Lower lobe of right lung (tissue), 2 donors: ENCODE measurements at regions not wholly inside any gene's neighbourhood (a gene's known extent, or its start where the extent isn't known, plus 50 kb on each side); places are given as distances from the start of the nearest gene placed in this dataset.
A peak's percentile ranks its signal among the peaks of the same experiment; 100 is the strongest.

ENCODE experiments used
- ATAC-seq, 2 donors: fragments of 200-7000 bp; cut with Tn5 transposase; one replicate each; pipeline ENCODE4 v1.9.1; 2020 to 2022; ENCODE audit warnings: mild to moderate bottlenecking in 2 of 2, moderate library complexity in 2 of 2
- DNase-seq: peaks from one replicate; pipeline ENCODE4 v3.0.0-alpha.2; 2020
- H3K27ac ChIP-seq: fragments of 200-600 bp; one replicate; pipeline ENCODE4 v1.8.0; 2022
- H3K27me3 ChIP-seq: fragments of 200-600 bp; one replicate; pipeline ENCODE4 v1.8.0; 2022; ENCODE audit warnings: low read depth
- H3K36me3 ChIP-seq: fragments of 200-600 bp; one replicate; pipeline ENCODE4 v1.8.0; 2022; ENCODE audit warnings: mild to moderate bottlenecking
- H3K4me1 ChIP-seq: fragments of 200-600 bp; one replicate; pipeline ENCODE4 v1.8.0; 2022
- H3K4me3 ChIP-seq: fragments of 200-600 bp; one replicate; pipeline ENCODE4 v1.8.0; 2022; ENCODE audit warnings: mild to moderate bottlenecking
- H3K9me3 ChIP-seq: fragments of 200-600 bp; one replicate; pipeline ENCODE4 v1.8.0; 2022
- intact Hi-C: fragments of 100-400 bp; cut with DNase I; formaldehyde crosslinking; loops from one replicate; pipeline ENCODE4 v1.11.0; 2022
- TF ChIP-seq, protein P1 (sequence below): fragments of 200-600 bp; IDR thresholded peaks from one replicate; pipeline ENCODE4 v1.8.0; 2022; ENCODE audit warnings: antibody characterized with exemption, mild to moderate bottlenecking
- donor health status: DM: no; HTN: yes; CAD: no; lungs with severe emphysema.

- Histone ChIP-seq H3K27ac (peak overlapping the region; percentile 73), H3K36me3 (no peaks in the 10 kb centered on the region), H3K4me1 (peaks cover 18% of the 10 kb centered on the region), H3K27me3 (no peaks in the 10 kb centered on the region), H3K9me3 (no peaks in the 10 kb centered on the region), H3K4me3 (no peak overlapping the region)
- ATAC-seq, result no peak
- no peak for DNase-seq
- TF ChIP-seq, protein P1, sequence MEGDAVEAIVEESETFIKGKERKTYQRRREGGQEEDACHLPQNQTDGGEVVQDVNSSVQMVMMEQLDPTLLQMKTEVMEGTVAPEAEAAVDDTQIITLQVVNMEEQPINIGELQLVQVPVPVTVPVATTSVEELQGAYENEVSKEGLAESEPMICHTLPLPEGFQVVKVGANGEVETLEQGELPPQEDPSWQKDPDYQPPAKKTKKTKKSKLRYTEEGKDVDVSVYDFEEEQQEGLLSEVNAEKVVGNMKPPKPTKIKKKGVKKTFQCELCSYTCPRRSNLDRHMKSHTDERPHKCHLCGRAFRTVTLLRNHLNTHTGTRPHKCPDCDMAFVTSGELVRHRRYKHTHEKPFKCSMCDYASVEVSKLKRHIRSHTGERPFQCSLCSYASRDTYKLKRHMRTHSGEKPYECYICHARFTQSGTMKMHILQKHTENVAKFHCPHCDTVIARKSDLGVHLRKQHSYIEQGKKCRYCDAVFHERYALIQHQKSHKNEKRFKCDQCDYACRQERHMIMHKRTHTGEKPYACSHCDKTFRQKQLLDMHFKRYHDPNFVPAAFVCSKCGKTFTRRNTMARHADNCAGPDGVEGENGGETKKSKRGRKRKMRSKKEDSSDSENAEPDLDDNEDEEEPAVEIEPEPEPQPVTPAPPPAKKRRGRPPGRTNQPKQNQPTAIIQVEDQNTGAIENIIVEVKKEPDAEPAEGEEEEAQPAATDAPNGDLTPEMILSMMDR, result no peak
- intact Hi-C loops, result no loop called here
Measured at GRCh38 chr2:102083393-102083703, 59.2 kb upstream of the IL1R1 start.

GRCh38 chr2:102084651-102085050 is 57.9 kb upstream of the IL1R1 start:
- Histone ChIP-seq H3K4me1 (peaks cover 18% of the 10 kb centered on the region), H3K27ac (no peak overlapping the region), H3K36me3 (no peaks in the 10 kb centered on the region), H3K9me3 (no peaks in the 10 kb centered on the region), H3K4me3 (no peak overlapping the region), H3K27me3 (no peaks in the 10 kb centered on the region)
- TF ChIP-seq, protein P1, result no peak
- ATAC-seq, result no peak
- intact Hi-C loops, result no loop called here
- DNase-seq, result no peak

GRCh38 chr2:102085238-102085637 is 57.3 kb upstream of the IL1R1 start:
- Histone ChIP-seq H3K9me3 (no peaks in the 10 kb centered on the region), H3K27ac (no peak overlapping the region), H3K4me1 (peaks cover 18% of the 10 kb centered on the region), H3K27me3 (no peaks in the 10 kb centered on the region), H3K36me3 (no peaks in the 10 kb centered on the region), H3K4me3 (no peak overlapping the region)
- TF ChIP-seq, protein P1, result no peak
- intact Hi-C loops, result no loop called here
- ATAC-seq (no peak), DNase-seq (no peak)

GRCh38 chr2:102086150-102086872 is 56.2 kb upstream of the IL1R1 start:
- H3K27ac ChIP-seq, result no peak overlapping the region

DNA sequence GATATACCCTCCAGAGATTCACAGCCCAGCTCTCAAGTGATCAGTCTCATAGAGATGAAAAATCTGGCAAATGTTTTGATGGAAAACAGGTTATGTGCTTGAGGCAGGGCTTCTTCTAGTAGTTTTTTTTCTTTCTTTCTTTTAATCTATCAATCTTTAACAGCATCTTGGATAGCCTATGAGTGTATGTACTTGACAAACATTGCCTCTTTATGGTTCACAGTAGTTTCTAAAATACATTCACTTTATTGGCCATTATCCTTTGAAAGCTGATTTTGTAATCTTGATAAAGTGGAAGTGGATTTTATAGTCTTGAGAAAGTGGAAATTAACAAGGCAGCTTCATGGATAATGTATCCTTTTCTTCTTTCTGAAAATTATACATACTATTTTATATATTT is 51.4 kb upstream of the IL1R1 start:
- ATAC-seq, result no peak

More at GRCh38 chr2:102086150-102086872, 56.2 kb upstream of the IL1R1 start:
- H3K36me3 ChIP-seq, result no peaks in the 10 kb centered on the region
- TF ChIP-seq, protein P1, result no peak
- DNase-seq, result no peak
- peaks cover 18% of the 10 kb centered on the region for H3K4me1 ChIP-seq
- ATAC-seq, result no peak
- no peak overlapping the region for H3K4me3 ChIP-seq
- H3K27me3 ChIP-seq, result no peaks in the 10 kb centered on the region
- intact Hi-C loops, result no loop called here
- H3K9me3 ChIP-seq, result no peaks in the 10 kb centered on the region

More for the DNA sequence above, 51.4 kb upstream of the IL1R1 start:
- no peaks in the 10 kb centered on the region for H3K9me3 ChIP-seq
- no peaks in the 10 kb centered on the region for H3K27me3 ChIP-seq
- TF ChIP-seq, protein P1, result no peak
- no peak for DNase-seq
- no peaks in the 10 kb centered on the region for H3K36me3 ChIP-seq
- peaks cover 10% of the 10 kb centered on the region for H3K4me1 ChIP-seq
- no peak overlapping the region for H3K27ac ChIP-seq
- H3K4me3 ChIP-seq, result no peak overlapping the region
- intact Hi-C loops, result no loop called here
